Testis (tissue), 2 donors: ENCODE measurements at regions not wholly inside any gene's neighbourhood (a gene's known extent, or its start where the extent isn't known, plus 50 kb on each side); places are given as distances from the start of the nearest gene placed in this dataset.

Experiments
- DNase-seq: peaks from one replicate; pipeline ENCODE4 v3.0.0-alpha.2; 2019
- H3K27ac ChIP-seq, 2 donors: fragments of 200-600 bp; sonication (generic); one replicate each; pipeline ENCODE4 v1.5.1; 2019
- H3K27me3 ChIP-seq: fragments of 200-600 bp; sonication (generic); one replicate; pipeline ENCODE4 v1.5.1; 2019
- H3K36me3 ChIP-seq: fragments of 200-600 bp; sonication (generic); one replicate; pipeline ENCODE4 v1.5.1; 2017; ENCODE audit warnings: low read depth; ENCODE audit errors: missing control alignments
- H3K4me1 ChIP-seq: fragments of 200-600 bp; sonication (generic); one replicate; pipeline ENCODE4 v1.5.1; 2019
- H3K4me3 ChIP-seq, 2 donors: fragments of 200-600 bp; sonication (generic); one replicate each; pipeline ENCODE4 v1.5.1; 2017 to 2019
- H3K9me3 ChIP-seq: fragments of 200-600 bp; sonication (generic); one replicate; pipeline ENCODE4 v1.5.1; 2017
- POLR2A ChIP-seq: fragments of 450-650 bp; IDR thresholded peaks from one replicate; pipeline ENCODE4 v1.6.1; 2017; ENCODE audit warnings: antibody characterized with exemption, mild to moderate bottlenecking, moderate library complexity
- WGBS, 2 donors: methylation state at CpG; one replicate each; pipeline ENCODE4 v1.1.5; 2018; 5-methylcytosine and 5-hydroxymethylcytosine counted together
- intact Hi-C: fragments of 100-400 bp; cut with DNase I; formaldehyde crosslinking; loops from one replicate; pipeline ENCODE4 v1.15.1; 2023; ENCODE audit warnings: low total_unique reads
- TF ChIP-seq, protein P1 (sequence below), 3 experiments: fragments of 450-650 bp in 2 of 3; fragments of 200-600 bp in 1 of 3; sonication (generic) in 1 of 3; IDR thresholded peaks; one replicate each; pipeline ENCODE4 v1.5.1; 2016 to 2019; ENCODE audit warnings: antibody characterized with exemption in 3 of 3, mild to moderate bottlenecking in 2 of 3, moderate library complexity in 1 of 3

DNA sequence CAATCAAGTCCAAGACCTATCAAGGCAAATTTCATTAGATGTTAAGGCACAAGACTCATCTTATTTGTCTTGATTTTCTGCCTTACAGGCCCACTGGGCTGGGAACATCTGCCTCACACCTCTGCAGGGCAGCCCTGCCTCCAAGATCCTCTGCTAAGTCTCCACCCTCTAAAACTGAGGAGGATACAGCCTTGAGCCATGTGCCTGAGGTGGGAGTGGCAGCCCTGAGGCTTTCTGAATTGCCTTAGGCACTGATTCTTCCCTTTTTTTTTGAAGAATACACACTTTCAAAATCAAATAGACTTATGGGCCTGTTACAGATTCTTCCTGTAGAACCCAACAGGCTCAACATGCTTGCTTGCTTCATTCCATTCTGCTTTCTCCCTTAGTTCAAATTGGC lies 544.3 kb upstream of the ADAMTS5 start:
- Histone ChIP-seq H3K4me1 (no peaks in the 10 kb centered on the region), H3K27ac (no peak overlapping the region), H3K36me3 (no peaks in the 10 kb centered on the region), H3K9me3 (no peaks in the 10 kb centered on the region), H3K4me3 (no peak overlapping the region), H3K27me3 (no peaks in the 10 kb centered on the region)
- intact Hi-C loops, result no loop called here
- TF ChIP-seq, protein P1, sequence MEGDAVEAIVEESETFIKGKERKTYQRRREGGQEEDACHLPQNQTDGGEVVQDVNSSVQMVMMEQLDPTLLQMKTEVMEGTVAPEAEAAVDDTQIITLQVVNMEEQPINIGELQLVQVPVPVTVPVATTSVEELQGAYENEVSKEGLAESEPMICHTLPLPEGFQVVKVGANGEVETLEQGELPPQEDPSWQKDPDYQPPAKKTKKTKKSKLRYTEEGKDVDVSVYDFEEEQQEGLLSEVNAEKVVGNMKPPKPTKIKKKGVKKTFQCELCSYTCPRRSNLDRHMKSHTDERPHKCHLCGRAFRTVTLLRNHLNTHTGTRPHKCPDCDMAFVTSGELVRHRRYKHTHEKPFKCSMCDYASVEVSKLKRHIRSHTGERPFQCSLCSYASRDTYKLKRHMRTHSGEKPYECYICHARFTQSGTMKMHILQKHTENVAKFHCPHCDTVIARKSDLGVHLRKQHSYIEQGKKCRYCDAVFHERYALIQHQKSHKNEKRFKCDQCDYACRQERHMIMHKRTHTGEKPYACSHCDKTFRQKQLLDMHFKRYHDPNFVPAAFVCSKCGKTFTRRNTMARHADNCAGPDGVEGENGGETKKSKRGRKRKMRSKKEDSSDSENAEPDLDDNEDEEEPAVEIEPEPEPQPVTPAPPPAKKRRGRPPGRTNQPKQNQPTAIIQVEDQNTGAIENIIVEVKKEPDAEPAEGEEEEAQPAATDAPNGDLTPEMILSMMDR (IDR thresholded peaks at IDR 0.05), result no peak
- DNase-seq, result no peak

DNA sequence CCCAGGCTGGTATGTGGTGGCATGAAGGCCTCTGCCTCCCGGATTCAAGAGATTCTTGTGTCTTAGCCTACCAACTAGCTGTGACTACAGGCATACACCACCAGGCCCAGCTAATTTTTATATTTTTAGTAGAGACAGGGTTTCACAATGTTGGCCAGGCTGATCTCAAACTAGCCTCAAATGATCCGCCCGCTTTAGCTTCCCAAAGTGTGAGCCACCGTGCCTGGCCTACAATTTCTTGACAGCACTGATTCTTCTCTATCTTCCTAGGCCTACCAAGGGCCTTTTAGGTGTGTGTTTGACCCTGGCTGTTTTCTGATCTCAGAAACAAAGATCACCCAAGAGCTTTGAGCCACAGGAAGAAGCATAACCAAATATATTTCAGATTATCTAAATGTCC lies 540.8 kb upstream of the ADAMTS5 start:
- no peak overlapping the region for H3K27ac ChIP-seq
- no peak for TF ChIP-seq POLR2A
- TF ChIP-seq, protein P1 (IDR thresholded peaks at IDR 0.05), result no peak
- no peaks in the 10 kb centered on the region for H3K9me3 ChIP-seq
- no peaks in the 10 kb centered on the region for H3K4me1 ChIP-seq
- H3K36me3 ChIP-seq, result no peaks in the 10 kb centered on the region
- WGBS, 2 donors, result 92 to 97% methylated on average over 4 of the region's 4 CpGs
- DNase-seq, result no peak
- intact Hi-C loops, result no loop called here
- no peaks in the 10 kb centered on the region for H3K27me3 ChIP-seq
- H3K4me3 ChIP-seq, result no peak overlapping the region

DNA sequence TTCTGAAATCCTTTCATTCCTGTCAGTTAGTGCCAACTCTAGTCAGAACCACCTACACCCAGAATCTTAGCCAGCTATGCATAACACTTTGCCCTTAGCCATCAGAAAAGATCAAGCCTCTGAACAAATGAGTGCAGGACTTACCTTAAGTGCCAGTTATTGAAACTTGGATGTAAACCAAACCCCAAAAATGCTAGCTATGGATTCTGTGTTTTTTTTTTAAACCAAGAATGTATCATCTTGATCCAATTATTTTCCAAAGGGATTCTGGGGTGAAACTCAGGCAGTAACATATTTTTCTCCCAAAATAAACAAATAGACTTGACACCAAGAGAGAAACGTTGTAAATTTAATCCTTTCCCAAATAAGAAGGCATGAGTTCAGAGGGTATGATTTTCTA lies 538.6 kb upstream of the ADAMTS5 start:
- Histone ChIP-seq H3K27me3 (no peaks in the 10 kb centered on the region), H3K27ac (no peak overlapping the region), H3K36me3 (no peaks in the 10 kb centered on the region), H3K4me1 (no peaks in the 10 kb centered on the region), H3K9me3 (no peaks in the 10 kb centered on the region), H3K4me3 (no peak overlapping the region)
- intact Hi-C loops, result no loop called here
- no peak for DNase-seq
- TF ChIP-seq POLR2A, result no peak
- TF ChIP-seq, protein P1 (IDR thresholded peaks at IDR 0.05), result no peak
- 39 to 47% methylated on average over 1 of the region's 1 CpG for WGBS, 2 donors

DNA sequence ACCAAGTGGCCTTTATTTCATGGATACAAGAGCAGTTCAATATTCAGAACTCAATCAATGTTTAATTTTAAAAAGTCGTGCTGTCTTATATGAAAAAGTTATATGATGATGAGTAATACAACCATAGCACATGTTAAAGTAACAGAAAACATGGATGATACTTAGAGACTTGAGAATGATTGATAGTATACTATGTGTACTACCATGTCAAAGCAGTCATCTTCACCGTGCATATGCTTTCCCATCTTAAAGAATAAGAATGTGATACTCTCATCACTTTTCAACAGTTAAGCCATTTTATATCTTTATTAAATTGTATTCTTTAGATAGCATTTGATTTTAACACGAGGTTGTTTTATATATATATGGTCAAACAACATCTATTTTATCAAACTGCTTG lies 535.9 kb upstream of the ADAMTS5 start:
- WGBS, 2 donors, result 70 to 78% methylated on average over 3 of the region's 3 CpGs
- no peak for TF ChIP-seq POLR2A
- TF ChIP-seq, protein P1 (IDR thresholded peaks at IDR 0.05), result no peak
- H3K4me1 ChIP-seq, result no peaks in the 10 kb centered on the region
- no peak overlapping the region for H3K27ac ChIP-seq
- H3K9me3 ChIP-seq, result no peaks in the 10 kb centered on the region
- intact Hi-C loops, result no loop called here
- no peak for DNase-seq
- no peak overlapping the region for H3K4me3 ChIP-seq
- H3K36me3 ChIP-seq, result no peaks in the 10 kb centered on the region
- H3K27me3 ChIP-seq, result no peaks in the 10 kb centered on the region

DNA sequence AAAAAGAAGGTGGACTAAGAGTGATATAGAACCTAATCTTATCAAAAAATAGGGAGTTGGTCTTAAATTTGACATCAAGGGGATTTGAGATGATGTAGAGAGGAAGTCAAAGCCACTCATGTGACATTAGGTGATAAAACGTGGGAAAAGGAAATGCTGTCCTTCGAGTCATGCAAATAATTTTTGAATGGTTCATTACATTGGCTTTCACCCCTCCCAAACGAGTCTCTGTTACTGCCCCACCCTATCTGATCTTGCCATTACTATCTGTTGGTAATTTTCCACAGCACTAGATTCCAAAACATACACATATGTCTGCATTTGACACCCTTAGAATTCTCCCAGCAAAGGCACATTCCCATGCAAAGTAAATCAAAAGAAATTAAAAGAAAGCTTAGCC lies 531.1 kb upstream of the ADAMTS5 start:
- no peaks in the 10 kb centered on the region for H3K27me3 ChIP-seq
- H3K4me3 ChIP-seq, result no peak overlapping the region
- H3K4me1 ChIP-seq, result no peaks in the 10 kb centered on the region
- no peaks in the 10 kb centered on the region for H3K36me3 ChIP-seq
- H3K27ac ChIP-seq, result no peak overlapping the region
- intact Hi-C loops, result no loop called here
- H3K9me3 ChIP-seq, result no peaks in the 10 kb centered on the region
- TF ChIP-seq, protein P1 (IDR thresholded peaks at IDR 0.05), result no peak
- no peak for TF ChIP-seq POLR2A
- no peak for DNase-seq
- WGBS, 2 donors, result 60 to 64% methylated on average over 3 of the region's 3 CpGs
